Upper lobe of left lung (tissue), 6 donors: ENCODE measurements at regions not wholly inside any gene's neighbourhood (a gene's known extent, or its start where the extent isn't known, plus 50 kb on each side); places are given as distances from the start of the nearest gene placed in this dataset.

Source experiments
- ATAC-seq, 2 donors: fragments of 200-7000 bp; cut with Tn5 transposase; one replicate each; pipeline ENCODE4 v1.9.1; 2022; ENCODE audit warnings: mild to moderate bottlenecking in 2 of 2, moderate library complexity in 2 of 2; ENCODE audit not compliant: low FRiP score in 2 of 2
- DNase-seq, 2 donors: peaks; one replicate each; pipeline ENCODE4 v3.0.0-alpha.2; 2019 to 2020
- H3K27ac ChIP-seq, 4 donors: fragments of 200-600 bp; sonication (generic); one replicate each; pipeline ENCODE4 v1.5.1; 2016 to 2019
- H3K27me3 ChIP-seq, 4 donors: fragments of 200-600 bp; sonication (generic); one replicate each; pipeline ENCODE4 v1.5.1; 2017 to 2019
- H3K36me3 ChIP-seq, 4 donors: fragments of 200-600 bp; sonication (generic); one replicate each; pipeline ENCODE4 v1.5.1; 2016 to 2019
- H3K4me1 ChIP-seq, 4 donors: fragments of 200-600 bp; sonication (generic); one replicate each; pipeline ENCODE4 v1.5.1; 2018 to 2019
- H3K4me3 ChIP-seq, 4 donors: fragments of 200-600 bp; sonication (generic); one replicate each; pipeline ENCODE4 v1.5.1; 2017 to 2019; ENCODE audit warnings: mild to moderate bottlenecking in 2 of 4, moderate library complexity in 1 of 4
- H3K9me3 ChIP-seq, 4 donors: fragments of 200-600 bp; sonication (generic); one replicate each; pipeline ENCODE4 v1.5.1; 2018 to 2019
- EP300 ChIP-seq, 4 donors: sonication (generic); formaldehyde crosslinking; IDR thresholded peaks; one replicate each; pipeline ENCODE4 v1.5.1; 2017; ENCODE audit warnings: antibody characterized with exemption in 4 of 4, control low read depth in 2 of 4
- POLR2A ChIP-seq, 4 donors: fragments of 450-650 bp; IDR thresholded peaks; one replicate each; pipeline ENCODE4 v1.5.1; 2016 to 2017; ENCODE audit warnings: antibody characterized with exemption in 4 of 4, mild to moderate bottlenecking in 2 of 4
- POLR2AphosphoS5 ChIP-seq, 2 donors: sonication (generic); formaldehyde crosslinking; IDR thresholded peaks; one replicate each; pipeline ENCODE4 v1.5.1; 2017; ENCODE audit warnings: antibody characterized with exemption in 2 of 2
- WGBS, 2 donors: methylation state at CpG; one replicate each; pipeline ENCODE4 v1.1.5; 2017 to 2018; 5-methylcytosine and 5-hydroxymethylcytosine counted together
- TF ChIP-seq, protein P1 (sequence below), 6 experiments: fragments of 450-650 bp in 4 of 6; fragments of 200-600 bp in 2 of 6; sonication (generic) in 2 of 6; IDR thresholded peaks; one replicate each; pipeline ENCODE4 v1.5.1; 2016 to 2019; ENCODE audit warnings: antibody characterized with exemption in 6 of 6
- donor health status: DM: no; HTN: no; CAD: no; lungs with moderate emphysema.
- donor health status: DM: no; HTN: yes; CAD: no; lungs with severe emphysema.

DNA sequence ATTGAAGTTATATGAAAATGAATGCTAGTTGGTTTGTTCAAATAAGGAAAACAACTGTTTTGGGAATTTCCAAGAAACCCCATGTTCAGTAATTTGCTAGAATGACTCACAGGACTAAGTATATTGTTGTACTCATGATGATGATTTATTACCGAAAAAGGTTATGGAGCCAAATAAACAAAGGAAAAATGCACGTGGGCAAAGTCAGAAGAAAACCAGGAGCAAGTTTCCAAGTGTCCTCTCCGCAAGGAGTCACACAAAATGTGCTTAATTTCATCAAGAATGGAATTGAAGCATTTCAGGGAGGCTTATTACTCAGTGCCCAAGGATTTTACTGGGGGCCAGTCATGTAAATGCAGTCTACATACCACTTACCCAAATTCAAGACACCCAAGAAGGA is 1652.4 kb upstream of the TMEFF2 start:
- H3K27ac ChIP-seq: no peak overlapping the region
- no peak overlapping the region for H3K4me3 ChIP-seq
- no peaks in the 10 kb centered on the region for H3K4me1 ChIP-seq
- H3K9me3 ChIP-seq: no peaks in the 10 kb centered on the region
- H3K27me3 ChIP-seq: no peaks in the 10 kb centered on the region
- H3K36me3 ChIP-seq: no peaks in the 10 kb centered on the region
- DNase-seq (no peak), ATAC-seq (no peak)
- no peak for TF ChIP-seq POLR2A (IDR thresholded peaks at IDR 0.05)
- TF ChIP-seq EP300 (IDR thresholded peaks at IDR 0.05): no peak
- no peak for TF ChIP-seq POLR2AphosphoS5 (IDR thresholded peaks at IDR 0.05)
- TF ChIP-seq, protein P1, sequence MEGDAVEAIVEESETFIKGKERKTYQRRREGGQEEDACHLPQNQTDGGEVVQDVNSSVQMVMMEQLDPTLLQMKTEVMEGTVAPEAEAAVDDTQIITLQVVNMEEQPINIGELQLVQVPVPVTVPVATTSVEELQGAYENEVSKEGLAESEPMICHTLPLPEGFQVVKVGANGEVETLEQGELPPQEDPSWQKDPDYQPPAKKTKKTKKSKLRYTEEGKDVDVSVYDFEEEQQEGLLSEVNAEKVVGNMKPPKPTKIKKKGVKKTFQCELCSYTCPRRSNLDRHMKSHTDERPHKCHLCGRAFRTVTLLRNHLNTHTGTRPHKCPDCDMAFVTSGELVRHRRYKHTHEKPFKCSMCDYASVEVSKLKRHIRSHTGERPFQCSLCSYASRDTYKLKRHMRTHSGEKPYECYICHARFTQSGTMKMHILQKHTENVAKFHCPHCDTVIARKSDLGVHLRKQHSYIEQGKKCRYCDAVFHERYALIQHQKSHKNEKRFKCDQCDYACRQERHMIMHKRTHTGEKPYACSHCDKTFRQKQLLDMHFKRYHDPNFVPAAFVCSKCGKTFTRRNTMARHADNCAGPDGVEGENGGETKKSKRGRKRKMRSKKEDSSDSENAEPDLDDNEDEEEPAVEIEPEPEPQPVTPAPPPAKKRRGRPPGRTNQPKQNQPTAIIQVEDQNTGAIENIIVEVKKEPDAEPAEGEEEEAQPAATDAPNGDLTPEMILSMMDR (IDR thresholded peaks at IDR 0.05): no peak
- 70 to 72% methylated on average over 3 of the region's 3 CpGs for WGBS, 2 donors

DNA sequence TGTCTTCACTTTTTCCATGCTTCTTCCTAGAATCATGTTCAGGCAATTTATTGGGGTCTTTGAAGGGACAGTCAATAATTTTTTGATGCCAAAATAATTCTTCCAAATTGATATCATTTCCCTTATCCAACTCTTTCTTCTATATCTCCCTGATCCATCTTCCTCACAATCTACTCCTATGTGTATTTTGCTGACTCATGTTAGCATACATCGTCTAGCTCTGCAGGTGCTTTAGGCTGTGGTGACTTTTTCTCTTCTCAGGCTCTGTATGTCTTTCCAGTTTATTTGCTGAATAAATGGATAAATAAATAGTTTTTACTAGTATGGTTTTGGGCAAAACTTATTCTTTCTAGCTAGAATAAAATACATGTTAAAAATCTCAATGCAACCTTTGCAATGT is 1650.9 kb upstream of the TMEFF2 start:
- TF ChIP-seq POLR2A (IDR thresholded peaks at IDR 0.05) (no peak), POLR2AphosphoS5 (IDR thresholded peaks at IDR 0.05) (no peak), EP300 (IDR thresholded peaks at IDR 0.05) (no peak)
- TF ChIP-seq, protein P1 (IDR thresholded peaks at IDR 0.05): no peak
- no peaks in the 10 kb centered on the region for H3K9me3 ChIP-seq
- no peaks in the 10 kb centered on the region for H3K27me3 ChIP-seq
- no peak for ATAC-seq
- no peaks in the 10 kb centered on the region for H3K36me3 ChIP-seq
- H3K4me3 ChIP-seq: no peak overlapping the region
- H3K4me1 ChIP-seq: no peaks in the 10 kb centered on the region
- WGBS, 2 donors: 52 to 73% methylated on average over 1 of the region's 1 CpG
- no peak overlapping the region for H3K27ac ChIP-seq
- DNase-seq: no peak

DNA sequence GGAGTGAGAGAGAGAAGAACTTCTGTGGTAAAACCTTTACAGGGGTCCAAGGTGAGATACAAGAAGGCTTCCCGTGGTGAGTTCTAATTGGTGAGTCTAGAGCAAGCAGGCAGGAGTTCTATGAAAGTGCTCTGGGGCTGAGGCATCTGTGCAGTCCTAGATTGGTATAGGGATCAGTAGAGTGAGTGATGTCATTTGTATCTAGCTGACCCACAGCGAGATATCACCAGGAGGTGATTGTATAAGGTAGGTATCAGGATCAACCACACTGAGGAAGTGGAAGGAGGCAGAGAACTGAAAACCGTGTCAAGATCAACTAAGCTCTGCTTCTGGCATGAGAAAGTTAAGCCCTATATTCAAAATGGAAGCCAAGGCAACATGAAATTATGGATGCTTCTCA is 1648.9 kb upstream of the TMEFF2 start:
- no peak for DNase-seq
- Histone ChIP-seq H3K4me1 (no peaks in the 10 kb centered on the region), H3K4me3 (no peak overlapping the region), H3K9me3 (no peaks in the 10 kb centered on the region), H3K27me3 (no peaks in the 10 kb centered on the region), H3K27ac (no peak overlapping the region), H3K36me3 (no peaks in the 10 kb centered on the region)
- TF ChIP-seq EP300 (IDR thresholded peaks at IDR 0.05) (no peak), POLR2AphosphoS5 (IDR thresholded peaks at IDR 0.05) (no peak), POLR2A (IDR thresholded peaks at IDR 0.05) (no peak)
- TF ChIP-seq, protein P1 (IDR thresholded peaks at IDR 0.05): no peak
- 74 to 84% methylated on average over 3 of the region's 3 CpGs for WGBS, 2 donors
- no peak for ATAC-seq

GRCh38 chr2:193841384-193842150 is 1646.8 kb upstream of the TMEFF2 start:
- TF ChIP-seq POLR2A (IDR thresholded peaks at IDR 0.05) (no peak), POLR2AphosphoS5 (IDR thresholded peaks at IDR 0.05) (no peak), EP300 (IDR thresholded peaks at IDR 0.05) (no peak)
- TF ChIP-seq, protein P1 (IDR thresholded peaks at IDR 0.05): no peak
- ATAC-seq (no peak), DNase-seq (no peak)
- no peak overlapping the region for H3K27ac ChIP-seq
- WGBS, 2 donors: 64 to 66% methylated on average over 3 of the region's 3 CpGs
- no peaks in the 10 kb centered on the region for H3K4me1 ChIP-seq
- H3K4me3 ChIP-seq: no peak overlapping the region
- H3K9me3 ChIP-seq: no peaks in the 10 kb centered on the region
- H3K27me3 ChIP-seq: no peaks in the 10 kb centered on the region
- H3K36me3 ChIP-seq: no peaks in the 10 kb centered on the region
